RKO (cell line): ENCODE measurements at regions not wholly inside any gene's neighbourhood (a gene's known extent, or its start where the extent isn't known, plus 50 kb on each side); places are given as distances from the start of the nearest gene placed in this dataset.

Experiments
- DNase-seq: peaks from one replicate; pipeline ENCODE4 v3.0.0-alpha.2; 2016; ENCODE audit warnings: low spot score

DNA sequence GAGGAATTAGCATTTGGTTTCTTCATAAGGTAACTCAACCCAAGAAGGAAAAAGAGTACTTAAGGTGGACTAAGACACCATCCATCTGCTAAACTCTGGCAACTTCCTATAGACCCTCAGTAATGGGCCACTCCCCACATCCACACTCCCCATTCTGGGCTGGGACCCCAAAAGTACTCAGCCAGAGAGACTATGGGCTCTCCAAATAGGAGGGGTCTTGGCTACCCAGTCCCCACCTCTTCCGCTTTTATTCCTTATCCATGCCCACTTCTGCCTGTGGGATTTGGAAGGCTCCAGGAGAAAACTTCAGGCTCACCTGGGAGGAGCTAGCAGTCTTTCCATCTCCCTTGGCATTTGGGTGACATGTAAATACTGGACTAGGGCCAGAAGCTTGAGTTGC, 164.5 kb upstream of the CCL2 start:
- no peak for DNase-seq

DNA sequence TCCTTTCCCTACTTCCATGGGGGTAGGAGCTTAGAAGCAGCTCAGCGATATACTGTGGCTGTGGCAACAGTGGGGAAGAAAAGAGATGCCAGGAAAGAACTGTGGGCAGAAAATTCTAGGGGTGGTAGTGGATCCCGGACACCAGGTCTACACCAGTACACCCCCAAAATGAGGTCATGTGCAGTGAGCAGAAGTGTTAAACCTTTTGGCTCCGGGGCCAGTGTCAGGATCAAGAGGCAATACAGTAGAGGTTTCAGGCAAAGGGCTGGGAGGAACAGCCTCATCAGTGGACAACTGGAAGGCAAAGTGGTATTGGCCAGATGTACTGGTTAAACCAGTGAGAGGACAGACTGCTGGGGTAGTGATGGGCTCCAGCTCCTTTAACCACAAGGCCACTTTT, 163.1 kb upstream of the CCL2 start:
- no peak for DNase-seq

DNA sequence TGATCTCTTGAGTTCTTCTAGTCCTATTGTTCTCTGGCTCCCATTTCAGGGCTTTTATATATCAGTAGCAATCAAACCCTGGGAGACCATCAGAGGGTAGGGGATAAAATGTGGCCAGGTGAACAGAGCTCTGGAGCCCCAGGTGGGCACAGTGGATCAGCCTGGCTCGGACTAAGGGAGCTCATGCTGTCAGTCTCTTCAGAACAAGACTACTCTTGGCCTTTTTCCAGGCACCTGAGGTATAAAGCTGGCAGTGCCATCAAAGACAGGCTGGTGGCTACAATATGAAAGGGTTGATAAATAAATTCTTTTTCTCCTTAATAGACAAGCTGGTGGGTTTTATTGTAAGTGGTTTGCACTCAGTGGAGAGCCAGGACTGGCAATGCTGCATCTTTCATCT, 160.0 kb upstream of the CCL2 start:
- DNase-seq = no peak

DNA sequence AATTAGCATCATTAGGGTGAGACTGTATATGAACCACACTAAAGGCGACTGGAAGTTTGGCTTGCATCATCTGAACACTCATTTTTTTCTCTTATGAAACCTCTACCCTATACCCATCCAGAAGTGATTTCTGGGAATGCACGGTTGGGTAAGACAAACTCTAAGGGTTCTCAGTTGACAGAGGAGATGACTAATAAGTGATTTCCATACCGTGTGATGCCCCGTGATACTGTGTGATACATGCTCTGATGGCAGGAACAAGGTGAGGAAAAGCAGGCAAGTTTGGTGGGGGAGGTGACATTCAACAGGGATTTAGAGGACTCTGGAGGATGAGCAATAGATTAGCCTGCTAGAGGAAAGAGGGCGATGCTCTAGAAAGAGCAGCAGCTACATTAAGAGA, 156.4 kb upstream of the CCL2 start:
- peak; percentile 4 for DNase-seq

DNA sequence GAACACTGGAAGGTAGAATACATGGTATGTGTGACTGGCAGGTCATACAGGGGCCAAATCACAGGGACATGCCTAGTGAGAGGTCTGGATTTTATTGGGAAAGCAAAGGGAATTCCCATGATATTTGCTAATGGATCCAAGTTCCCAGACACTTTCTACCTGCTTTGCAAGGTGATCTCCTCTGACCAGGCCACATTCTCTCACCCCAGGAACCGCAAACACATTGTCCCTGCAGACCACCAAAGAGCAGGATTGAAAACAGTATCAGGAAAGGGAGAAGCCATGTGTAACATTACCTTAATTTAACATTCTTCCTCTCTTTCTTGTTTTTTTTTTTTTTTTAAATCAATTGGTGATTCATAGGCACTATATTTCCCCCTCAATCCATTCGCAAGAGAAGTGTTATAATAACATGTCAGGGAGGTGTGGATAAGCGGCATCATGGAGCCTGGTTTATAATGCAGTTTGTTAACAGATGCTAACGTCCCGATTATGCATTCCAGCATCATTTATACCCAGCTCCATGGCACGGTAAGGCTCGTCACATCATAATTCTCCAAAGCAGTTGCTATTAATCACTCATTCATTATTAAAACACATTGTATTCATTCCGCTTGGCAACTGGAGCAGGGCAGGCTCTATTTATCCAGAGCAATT, 155.1 kb upstream of the CCL2 start:
- no peak for DNase-seq

DNA sequence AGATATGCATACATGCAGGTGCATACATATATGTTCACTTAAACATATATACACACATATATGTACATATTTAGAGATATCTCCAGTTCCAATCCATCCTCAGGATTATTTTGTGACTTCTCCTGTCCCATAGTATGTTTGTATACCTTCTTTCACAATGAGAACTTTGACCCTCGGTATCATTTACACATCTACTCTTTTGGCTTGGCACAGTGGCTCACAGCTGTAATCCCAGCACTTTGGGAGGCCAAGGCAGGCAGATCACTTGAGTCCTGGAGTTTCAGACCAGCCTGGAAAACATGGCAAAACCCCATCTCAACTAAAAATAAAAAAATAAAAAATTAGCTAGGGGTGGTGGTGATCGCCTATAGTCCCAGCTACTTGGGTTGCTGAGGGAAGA, 148.1 kb upstream of the CCL2 start:
- no peak for DNase-seq

DNA sequence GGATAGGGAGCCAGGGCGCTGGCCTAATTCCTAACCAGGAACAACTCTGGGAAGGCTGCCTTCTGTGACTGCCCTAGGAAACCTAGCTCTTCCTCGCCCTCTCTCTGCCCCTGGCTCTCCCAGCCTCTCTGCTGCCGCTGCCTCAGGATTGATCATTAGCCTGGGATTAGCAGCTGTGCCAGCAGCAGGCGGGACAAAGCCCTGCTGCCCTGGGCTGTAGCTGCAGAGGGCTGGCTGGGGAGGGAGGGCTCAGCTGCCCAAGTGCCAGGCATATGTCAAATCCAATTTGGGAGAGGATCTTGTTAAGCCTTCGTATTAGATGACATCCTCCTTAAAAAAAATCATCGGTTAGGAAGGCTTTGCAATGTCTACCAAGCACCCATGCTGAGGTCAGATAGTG, 144.8 kb upstream of the CCL2 start:
- DNase-seq = no peak

DNA sequence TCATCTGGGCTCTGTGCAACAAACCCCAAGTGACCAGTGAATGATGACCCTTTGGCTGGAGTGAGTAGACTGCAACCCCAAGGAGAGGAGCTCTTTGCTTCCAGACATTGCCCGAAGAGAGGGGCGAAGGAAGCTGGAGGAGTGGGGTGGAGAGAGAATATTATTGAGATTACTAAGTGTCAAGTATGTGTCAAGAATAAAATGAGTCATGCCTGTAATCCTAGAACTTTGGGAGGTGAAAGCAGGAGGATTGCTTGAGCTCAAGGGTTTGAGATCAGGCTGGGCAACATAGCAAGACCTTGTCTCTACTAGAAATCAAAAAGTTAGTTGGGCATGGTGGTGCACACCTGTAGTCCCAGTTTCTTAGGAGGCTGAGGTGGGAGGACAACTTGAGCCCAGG, 142.0 kb upstream of the CCL2 start:
- DNase-seq = no peak

DNA sequence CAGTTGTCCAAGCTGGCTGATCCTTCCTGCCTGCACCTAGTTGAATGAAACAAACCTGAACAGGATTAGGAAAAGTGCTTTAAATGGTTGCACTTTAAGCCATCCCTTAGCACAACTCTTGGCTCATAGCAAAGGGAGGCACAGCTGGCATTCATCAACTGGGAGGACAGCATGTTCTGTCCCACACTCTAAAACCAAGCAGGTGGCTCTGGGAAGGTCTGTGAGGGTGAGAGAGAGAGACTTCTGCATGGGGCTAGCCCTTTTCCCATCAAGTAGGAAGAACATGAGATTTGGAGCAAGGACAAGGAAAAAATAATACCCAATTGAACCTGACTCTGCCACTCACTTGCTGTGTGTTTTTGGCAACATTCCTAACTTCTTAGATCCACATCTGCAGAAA, 140.9 kb upstream of the CCL2 start:
- DNase-seq = no peak

DNA sequence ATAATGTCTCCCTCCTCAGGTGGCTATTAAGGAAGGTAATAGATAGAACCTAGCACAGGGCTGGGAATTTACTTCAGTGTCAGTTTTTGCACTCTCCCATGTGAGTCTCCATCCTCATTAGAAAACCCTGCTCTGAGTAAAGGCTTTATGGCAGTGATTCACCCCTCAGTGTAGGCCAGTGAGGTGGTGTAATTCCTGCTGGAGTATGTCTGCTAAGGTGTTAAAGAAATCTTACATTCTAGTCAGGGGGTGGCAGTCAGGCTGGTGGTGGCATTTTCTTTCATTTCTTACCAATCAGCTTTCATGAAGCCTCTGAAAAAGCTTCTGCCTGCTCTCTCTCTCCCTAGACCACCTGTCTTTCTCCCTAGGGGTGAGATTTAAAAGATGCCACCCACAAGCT, 138.8 kb upstream of the CCL2 start:
- DNase-seq = no peak

DNA sequence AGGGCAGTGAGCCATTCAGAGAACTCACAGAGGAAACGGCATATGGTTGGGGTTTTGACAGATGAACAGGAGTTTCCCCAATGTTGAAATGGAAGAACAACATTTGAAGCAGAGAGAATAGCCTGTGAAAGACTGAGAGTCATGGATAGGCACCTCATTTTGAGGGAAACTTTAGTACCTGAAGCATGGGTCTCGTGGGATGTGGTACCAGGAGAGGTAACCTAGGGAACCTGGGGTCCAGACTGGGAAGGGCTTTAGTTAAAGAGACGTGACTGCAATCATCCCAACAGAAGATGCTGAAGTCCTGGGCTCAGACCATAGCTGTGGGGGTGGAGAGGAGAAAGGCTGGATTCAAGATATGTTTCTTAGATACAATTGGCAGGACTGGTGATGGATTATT, 137.8 kb upstream of the CCL2 start:
- no peak for DNase-seq

DNA sequence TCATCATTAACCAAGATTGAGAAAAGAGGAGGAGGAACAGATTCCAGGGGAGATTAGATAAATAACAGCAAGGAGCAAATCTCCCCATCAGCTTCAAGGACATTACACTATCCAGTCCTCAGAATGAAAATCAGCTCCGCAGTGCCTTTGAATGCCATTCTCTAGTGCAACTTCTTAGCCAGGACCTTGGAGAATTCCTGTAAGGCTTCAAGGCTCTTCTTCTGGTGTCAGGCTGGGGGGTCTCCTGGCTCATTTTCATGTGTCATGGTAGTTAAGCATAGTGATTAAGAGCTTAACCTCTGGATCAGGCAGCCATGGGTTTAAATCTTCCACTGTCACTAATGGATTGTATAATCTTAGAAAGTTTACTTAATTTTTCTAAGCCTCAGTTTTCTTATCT, 137.3 kb upstream of the CCL2 start:
- DNase-seq = no peak

DNA sequence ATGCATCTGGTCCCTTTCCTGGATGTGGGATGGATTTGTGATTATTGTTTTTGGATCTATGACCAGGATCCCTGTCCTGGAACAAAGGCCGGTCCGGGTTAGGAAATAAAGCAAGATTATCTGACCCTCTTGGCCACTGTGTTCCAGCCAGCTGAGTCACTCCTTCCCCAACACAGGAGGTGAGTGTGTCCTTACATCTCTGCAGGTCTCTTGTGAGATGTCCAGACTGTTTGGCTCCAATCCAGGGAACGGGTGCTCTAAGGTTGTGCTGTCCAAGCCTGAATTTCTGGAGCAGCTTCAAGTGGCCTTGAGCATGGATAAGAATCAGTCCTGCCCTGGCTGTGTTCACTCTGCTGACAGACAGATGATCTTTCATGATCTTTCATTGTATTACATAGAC, 136.5 kb upstream of the CCL2 start:
- DNase-seq = no peak

DNA sequence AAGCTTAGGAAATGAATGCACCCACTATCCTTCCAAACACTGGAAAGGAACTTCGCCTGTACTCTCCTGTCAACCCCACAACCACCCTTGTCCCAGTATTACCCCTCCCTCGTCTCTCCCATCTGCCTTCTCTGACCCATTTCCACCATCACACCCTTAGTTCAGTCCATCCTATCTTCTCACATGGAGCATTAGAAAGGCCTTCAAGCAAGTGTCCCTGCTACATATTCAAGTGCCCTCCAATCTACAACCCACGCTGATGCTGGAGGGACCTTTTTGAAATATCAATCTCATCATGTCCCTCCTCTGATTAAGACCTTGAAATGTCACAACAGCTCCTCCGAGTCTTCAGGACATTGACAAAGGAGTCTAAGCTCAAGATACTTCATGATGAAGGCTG, 133.8 kb upstream of the CCL2 start:
- no peak for DNase-seq

DNA sequence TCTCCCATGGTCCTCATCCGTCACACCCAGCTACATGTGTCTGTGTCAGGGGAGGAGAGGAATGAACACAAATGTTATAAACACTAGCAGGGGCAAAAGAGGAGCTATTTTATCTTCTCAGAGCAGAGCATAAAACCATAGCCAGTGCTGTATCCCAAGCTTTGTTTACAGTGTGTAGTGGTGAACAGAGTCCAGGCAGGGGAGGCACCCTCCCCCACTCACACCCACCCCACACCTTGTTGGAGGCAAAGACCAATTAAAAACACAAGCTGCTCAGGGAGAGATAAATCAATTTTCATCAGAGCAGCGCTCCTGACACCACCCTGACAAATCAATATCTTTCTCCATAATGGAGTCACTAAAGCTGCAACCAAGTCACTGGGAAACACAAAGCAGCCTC, 132.6 kb upstream of the CCL2 start:
- DNase-seq = no peak

DNA sequence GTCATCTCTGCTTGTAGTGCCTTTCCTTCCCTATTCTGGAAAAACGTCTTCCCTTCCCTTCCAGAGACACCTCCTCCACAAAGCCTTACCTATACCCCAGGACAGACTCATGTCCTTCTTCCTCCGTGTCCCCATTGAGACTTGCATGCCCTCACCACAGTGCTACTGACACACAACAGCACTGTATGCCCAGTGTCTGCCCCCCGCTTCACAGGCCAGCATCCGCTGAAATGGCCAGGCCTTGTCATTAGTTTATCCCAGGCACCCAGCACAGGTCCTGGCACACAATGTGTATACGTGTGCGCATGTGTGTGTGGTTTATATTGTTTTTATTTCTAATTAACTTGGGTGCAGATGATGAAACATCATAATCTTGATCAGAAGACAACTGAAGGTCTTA, 130.1 kb upstream of the CCL2 start:
- no peak for DNase-seq

DNA sequence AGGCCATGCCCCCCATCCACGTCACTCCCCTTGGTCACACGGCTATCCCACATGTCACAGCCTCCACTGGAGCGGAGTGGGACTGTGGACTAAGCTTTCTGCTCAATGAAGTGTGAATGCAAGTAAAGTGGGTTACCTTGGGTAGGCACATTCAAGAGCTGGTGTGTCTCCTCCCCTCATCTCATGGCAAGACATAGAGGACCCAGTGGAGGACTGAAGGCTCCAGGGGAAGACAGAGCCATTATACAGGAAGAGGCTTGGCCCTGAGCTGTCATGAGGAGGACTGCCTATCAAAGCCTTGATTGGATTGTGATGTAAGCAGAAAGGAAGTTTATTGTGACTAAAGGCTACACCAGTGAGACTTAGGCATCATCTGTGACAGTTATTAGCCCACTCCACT, 129.2 kb upstream of the CCL2 start:
- no peak for DNase-seq

DNA sequence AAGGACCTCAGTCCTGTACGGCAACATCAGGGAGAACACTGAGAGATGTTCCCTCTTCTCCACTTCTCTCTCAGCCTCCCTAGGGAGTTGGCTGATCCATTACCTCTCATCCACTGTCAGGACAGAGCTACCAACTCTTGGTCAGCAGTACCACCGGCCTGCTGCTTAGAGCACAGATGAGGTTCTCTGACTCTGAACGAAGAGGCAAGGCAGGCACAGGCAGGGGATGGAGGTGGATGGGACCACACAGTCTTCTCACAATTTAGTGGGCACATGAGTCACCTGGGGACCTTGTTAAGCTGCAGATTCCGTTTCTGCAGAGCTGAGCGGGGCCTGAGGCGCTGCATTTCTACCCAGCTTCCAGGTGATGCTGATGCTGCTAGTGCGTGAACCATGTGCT, 128.6 kb upstream of the CCL2 start:
- DNase-seq = no peak

DNA sequence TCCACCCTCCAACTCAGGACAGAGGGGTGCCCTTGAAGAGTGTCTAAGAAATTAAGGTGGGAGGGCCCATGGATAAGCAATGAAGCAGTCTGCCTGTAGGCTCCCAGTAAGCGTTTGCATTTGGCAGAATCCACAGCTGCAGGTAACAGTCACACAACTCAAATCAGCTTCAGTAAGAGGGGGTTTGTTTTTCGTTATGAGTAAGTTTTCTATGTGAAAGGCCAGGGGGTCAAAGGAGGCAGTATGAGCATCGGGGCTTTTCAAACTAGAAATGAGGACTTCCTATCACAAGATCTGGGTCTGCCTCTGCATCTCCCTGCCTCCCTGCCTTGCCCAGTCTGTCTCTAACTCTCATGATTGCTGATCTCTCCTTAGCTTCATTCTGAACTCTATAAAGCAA, 128.1 kb upstream of the CCL2 start:
- no peak for DNase-seq

DNA sequence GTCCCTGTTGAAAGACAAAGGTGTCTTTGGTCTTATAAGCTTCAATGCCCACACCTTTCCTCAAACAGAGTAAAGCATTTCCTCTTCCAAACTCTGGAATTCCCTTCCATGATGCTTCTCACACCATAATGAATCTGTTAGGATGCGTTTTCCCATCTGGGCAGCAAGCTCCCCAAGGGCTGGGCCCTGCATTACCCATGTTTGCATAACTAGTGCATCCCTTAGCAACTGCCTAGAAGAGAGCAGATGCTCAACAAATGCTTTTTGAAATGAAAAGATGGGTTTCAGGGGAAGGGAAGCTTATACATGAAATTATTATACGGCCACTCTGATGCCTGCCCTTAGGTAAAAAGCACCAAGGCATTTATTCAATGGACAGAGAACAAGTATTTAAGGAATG, 124.5 kb upstream of the CCL2 start:
- DNase-seq = no peak

DNA sequence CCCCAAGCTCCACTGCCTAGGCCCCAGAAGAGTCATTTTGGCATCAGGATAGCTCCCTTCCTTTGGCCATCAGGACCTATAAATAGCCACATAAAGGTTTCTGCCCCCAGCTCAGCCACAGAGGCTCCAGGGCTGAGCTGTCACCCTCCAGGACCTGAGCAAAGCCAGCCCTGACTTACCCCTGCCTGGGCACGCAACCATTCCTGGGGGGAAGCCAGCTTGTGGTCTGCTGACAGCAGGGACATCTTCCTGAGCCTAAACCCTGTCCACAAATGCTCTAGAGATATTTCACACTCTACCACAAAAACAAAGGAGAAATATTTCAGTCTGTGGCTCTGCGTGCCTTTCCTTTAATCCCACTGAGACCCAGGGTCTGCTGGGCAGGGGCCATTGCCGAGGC, 123.7 kb upstream of the CCL2 start:
- DNase-seq = no peak

DNA sequence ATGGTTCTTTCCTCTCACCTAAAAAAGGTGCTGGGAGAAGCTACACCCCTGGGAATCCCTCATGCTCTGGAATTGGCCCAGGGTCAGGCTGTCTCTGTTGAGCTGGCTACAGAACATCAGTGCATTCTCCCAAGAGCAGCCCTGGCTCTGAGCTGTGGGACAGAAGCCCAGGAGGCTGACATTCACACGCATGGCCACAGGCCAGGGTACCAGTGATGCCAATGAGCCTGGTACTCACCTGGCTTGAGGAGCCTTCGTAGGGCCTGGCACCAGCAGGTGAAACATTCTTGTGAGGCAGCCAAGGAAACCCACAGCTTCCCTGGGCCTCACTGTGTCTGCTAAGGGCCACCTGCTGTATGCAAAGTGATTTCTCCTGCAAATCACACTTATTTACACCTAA, 121.7 kb upstream of the CCL2 start:
- no peak for DNase-seq

DNA sequence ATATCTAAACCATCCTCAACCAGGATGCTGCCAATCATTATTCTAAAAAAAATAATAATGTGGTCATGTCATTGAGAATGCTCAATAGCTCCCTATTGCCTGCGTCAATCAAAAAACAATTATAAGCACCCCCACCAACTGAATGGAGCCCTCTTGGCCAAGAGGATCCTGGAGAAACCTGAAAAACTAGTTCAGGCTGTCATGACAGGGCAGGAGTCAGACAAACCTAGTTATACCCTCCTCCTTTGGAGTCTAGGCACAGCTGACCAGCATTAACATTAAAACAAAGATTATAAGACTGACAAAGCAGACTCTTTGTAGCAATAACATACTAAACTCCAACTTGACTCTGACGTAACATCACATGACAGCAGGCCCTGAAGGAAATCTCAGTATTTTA, 119.2 kb upstream of the CCL2 start:
- DNase-seq = no peak

DNA sequence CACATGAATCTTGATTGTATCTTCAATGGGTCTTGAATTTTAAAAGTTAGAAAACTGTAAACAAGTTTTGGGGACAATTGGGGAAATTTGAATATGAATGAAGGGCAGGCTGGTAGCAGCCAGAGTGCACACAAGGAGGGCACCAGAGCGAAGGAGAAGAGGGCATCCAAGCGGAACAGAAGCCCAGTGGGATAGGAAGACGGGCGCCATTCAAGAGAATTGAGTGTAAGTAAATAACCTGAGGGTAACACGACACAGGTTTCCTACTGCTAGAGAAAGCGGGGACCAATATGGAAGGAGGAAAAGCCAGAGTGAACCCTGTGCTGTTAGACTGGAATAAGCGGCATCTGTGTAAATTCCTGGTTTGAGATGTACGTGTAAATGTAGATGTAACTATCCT, 115.1 kb upstream of the CCL2 start:
- no peak for DNase-seq

DNA sequence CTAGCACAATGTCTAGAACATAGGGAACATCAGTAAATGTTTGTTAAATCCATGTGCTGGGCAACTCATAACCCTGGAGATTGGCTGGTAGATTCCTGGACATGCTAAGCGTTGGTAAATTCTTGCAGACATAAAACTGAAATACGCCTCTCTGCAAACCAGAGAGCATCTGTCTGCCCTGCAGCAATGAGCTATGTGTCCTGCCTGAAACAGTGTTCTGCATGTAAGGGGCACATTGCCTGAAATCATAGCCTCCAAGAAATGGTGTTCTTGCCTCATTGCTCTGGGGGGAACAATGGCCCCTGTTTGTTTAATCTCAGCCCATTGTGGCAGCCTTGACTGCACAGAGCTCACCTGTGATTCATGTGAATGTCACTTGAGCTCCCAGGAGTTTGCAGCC, 113.5 kb upstream of the CCL2 start:
- DNase-seq = no peak
